ENCODE measurements at regions not wholly inside any gene's neighbourhood (a gene's known extent, or its start where the extent isn't known, plus 50 kb on each side); places are given as distances from the start of the nearest gene placed in this dataset.
A peak's percentile ranks its signal among the peaks of the same experiment; 100 is the strongest.

DNA sequence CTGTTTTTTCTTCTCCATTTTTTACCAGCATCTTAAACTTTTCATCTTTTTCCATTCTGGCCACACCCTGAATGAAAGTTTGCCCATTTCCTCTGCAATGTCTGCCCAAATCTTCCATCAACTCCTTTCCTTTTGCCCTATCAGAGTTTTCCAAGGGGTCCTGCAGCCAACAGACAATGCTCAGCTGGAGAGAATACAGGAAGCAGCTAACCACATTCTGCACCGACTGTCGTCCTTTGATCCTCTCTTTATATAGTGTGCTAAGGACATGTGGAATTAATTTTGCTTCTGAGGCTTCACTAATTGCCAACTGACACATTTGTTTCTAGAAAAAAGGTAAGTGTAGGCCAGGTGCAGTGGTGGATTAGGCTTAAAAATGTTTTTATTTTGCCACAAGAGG is 50.5 kb upstream of the DLX2 start:
- DNase-seq (ENCODE audit: low read depth in 3 of 3, low spot score in 1 of 3): no peak

DNA sequence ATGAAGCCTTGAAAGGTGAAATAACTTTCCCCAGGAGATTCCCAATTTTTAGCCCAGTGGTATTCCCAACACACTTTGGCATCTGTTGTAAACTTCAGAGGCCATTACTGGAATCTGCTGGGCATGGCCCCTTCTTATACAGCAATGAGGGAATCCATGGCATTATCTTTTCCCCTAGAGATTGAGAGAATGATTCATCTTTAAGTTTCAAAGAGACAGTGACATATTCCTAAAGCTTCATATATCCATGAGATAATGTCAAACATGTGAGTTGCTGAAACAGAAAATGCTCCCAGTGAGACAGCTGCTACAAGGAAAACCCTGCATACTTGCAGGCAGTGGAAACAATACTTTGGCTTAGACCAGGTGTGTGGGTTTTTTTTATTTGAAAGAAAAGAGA is 51.1 kb upstream of the DLX2 start:
- no peak for DNase-seq (ENCODE audit: low read depth in 3 of 3, low spot score in 1 of 3)

DNA sequence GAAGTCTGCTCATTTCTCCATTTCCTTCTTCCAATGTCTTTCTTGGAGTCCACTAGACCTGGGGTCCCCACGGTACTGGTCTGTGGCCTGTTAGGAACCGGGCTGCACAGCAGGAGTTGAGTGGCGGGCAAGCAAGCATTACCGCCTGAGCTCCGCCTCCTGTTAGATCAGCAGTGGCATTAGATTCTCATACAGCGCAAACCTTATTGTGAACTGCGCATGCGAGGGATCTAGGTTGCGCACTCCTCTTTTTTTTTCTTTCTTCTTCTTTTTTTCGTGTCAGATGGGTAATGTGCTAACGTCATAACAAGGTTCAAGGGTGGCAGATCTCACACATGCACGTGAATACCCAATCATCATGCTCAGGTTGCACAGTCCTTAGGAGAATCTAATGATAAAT is 53.1 kb upstream of the DLX2 start:
- DNase-seq (ENCODE audit: low read depth in 3 of 3, low spot score in 1 of 3): no peak

DNA sequence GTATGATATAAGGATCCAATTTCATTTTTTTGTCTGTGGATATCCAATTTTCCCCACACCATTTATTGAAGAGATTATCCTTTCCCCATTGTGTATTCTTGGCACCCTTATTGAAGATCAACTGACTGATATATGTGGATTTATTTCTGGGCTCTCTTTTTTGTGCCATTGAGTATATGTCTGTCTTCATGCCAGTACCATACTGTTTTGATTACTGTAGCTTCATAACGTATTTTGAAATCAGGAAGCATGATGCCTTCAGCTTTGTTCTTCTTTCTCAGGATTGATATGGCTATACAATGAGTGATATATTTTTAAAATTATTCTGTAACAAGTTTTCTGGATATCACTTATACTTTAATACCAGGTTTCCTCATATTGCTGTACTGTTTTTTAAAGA is 58.1 kb upstream of the DLX2 start:
- DNase-seq (ENCODE audit: low read depth in 3 of 3, low spot score in 1 of 3): no peak

DNA sequence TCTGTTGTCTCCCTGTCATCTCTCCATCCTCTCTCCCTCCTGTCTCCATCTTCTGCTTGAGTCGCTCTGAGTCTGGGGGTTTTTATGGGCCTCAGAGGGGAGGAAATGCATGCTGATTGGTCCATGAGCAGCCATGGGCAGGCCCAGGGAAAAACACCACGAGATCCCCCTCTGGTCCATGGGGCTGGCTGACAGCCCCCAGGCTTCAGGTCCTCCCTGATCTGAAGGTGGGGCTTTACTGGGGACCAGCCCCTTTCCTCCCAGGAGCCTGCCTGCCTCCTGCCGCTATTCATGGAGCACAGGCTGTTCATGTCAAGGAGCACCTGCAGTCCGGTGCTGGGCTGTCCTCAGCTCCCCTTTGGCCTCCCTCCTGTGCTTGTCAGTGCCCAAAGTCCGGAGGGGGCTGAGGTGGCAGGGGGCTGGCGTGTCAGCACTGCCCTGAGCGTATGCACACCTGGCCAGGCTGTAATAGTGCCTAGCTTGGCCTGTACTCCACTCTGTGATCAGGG is 59.6 kb upstream of the DLX2 start:
- no peak for DNase-seq (ENCODE audit: low read depth in 3 of 3, low spot score in 1 of 3)

DNA sequence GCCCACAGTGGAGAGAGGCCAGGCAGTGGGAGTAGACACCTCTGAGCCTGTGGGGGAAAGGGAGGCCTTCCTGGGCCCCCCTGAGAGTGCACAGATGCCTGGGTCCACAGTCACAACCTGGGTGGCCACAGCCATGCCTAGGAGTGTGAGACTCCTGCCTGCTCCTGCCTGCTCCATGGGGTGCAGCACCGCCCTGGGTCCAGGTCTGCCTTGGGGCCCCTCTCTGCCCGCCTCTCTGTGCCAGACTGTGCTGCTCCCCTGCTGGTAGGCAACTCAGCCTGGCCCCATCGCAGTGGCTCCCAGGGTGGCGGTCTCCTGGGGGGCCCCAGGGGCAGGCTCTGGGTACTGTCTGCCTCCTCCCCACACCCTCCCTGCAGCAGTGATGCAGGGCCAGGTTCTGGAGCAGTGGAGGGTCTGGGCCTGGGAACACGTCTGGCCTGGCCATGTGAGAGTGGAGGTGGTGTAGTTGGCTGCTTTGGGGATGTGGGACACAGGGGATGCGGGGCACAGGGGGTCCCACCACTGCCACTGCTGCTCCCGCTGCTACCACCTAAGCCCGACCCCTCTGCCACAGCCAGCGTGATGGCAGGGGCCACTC is 60.1 kb upstream of the DLX2 start:
- DNase-seq (ENCODE audit: low read depth in 3 of 3, low spot score in 1 of 3): no peak

DNA sequence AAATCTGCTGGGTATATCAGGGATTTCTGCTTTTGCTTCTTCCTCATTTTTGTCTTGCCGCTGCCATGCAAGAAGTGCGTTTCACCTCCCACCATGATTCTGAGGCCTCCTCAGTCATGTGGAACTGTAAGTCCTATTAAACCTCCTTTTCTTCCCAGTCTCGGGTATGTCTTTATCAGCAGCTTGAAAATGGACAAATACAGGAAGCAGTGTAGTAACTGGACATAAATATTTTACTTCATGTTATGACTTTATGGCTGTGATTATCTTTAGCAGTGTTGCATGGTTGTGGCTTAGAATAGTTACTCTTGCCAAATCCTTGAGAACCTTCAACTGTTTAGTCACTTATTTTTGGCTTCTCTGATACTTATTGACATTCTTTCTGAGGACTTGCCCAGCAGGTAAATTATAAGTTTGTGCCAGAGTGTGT is 66.2 kb upstream of the DLX2 start:
- no peak for DNase-seq (ENCODE audit: low read depth in 3 of 3, low spot score in 1 of 3)

DNA sequence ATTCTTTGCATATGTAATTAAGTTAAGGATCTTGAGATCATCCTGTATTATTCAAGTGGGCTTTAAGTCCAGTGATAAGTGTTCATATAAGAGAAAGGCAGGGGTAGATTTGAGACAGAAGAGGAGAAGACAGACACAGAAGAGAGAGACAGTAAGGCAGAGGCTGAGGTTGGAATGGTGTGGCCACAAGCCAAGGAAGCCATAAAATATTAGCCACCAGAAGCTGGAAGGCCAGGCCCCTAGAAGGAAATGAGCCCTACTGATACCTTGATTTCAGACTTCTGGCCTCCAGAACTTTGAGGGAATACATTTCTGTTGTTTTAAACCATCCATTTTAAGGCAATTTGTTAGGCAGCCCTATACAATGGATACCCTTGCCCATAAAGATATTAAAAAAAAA is 66.9 kb upstream of the DLX2 start:
- DNase-seq (ENCODE audit: low read depth in 3 of 3, low spot score in 1 of 3): no peak

DNA sequence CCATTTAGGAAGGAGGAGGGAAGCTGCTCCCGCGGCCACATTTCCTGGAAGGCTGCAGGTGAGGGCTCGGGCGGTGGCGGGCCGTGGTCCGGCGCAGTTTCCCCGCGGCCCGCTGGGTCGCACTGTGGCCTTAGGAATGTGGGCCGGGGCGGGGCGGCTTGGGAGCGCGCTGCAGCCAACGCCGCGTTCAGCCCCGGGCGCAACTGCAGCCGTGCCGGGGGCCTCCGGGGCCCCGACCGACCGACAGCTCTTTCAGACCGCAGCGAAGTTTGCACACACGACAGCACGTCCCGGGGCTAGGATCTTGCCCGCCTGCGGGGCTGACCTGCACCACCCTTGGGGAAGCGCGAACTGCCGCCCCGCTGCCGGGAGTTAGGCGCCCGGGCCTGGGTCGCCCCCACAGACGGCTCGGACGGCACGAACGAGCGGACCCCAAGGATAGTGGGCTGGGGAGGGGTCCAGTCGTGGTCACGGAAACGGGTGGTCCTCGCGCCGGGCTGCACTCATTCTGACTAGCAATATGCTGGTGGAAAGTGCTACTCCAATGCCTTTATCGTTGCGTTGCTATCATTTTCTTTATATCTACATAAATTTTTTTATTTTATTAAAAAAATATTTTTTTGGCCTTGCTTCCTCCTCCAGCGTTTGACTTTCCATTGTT is 69.9 kb upstream of the DLX2 start:
- peak; percentile 16 to 60 (median 42) for DNase-seq (ENCODE audit: low read depth in 3 of 3, low spot score in 1 of 3)

DNA sequence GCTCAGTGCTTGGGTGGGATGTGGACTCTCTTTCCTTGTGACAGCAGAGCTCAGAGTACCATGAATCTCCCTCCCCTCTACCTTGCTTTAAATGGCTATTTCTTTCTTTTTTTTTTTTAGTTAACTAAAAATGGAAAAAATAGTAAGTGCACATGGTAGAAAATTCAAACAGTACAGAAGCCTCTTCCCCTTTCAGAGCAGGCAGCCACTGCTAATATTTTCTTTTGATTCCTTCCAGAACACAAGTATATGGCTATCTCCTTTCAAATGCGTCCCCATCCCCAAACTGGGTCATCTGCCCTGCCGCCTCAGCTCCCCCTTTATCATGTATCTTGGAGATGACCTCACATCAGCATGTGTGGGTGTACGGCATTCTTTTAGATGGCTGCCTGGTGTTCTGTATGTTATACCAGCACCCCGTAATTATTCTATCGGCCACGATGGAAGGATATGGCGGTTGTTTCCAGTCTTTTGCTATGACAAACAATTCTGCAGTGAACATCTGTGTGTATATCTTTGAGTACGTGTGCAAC is 70.5 kb upstream of the DLX2 start:
- DNase-seq (ENCODE audit: low read depth in 3 of 3, low spot score in 1 of 3): no peak

DNA sequence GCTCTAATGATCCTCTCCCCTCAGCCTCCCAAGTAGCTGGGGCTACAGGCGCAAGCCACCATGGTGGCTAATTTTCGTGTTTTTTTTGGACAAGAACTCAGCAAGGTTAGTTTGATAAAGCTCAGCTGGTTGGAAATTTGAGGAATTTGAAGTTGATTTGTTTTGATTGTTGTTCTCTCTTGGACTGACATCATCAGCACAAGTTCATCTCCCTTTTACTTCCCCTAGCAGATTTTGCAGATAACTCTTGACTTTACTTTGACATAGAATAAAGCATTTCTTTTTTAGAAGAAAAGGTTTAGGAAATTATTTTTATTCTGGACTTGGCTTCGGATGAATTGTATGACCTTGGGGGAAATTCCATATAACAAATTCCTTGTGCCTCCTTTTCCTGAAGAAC is 74.9 kb upstream of the DLX2 start:
- no peak for DNase-seq (ENCODE audit: low read depth in 3 of 3, low spot score in 1 of 3)

DNA sequence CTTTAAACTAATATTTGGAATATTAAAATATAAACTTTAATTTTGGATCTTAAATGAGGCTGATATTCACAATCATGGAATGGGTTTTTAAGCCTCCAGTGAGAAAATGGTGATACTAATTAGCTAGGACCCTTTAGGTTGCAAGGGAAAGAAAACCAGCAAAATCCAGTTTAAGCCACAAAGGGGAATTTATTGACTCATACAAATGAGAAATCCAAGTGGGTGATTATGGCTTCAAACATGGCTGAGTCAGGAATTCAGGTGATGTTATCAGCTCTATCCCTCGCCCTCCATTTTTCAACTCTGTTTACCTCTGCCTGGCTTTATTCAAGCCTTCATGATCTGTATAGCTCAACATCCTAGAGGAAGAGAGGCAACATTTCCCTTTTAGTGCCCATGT is 75.3 kb upstream of the DLX2 start:
- no peak for DNase-seq (ENCODE audit: low read depth in 3 of 3, low spot score in 1 of 3)

DNA sequence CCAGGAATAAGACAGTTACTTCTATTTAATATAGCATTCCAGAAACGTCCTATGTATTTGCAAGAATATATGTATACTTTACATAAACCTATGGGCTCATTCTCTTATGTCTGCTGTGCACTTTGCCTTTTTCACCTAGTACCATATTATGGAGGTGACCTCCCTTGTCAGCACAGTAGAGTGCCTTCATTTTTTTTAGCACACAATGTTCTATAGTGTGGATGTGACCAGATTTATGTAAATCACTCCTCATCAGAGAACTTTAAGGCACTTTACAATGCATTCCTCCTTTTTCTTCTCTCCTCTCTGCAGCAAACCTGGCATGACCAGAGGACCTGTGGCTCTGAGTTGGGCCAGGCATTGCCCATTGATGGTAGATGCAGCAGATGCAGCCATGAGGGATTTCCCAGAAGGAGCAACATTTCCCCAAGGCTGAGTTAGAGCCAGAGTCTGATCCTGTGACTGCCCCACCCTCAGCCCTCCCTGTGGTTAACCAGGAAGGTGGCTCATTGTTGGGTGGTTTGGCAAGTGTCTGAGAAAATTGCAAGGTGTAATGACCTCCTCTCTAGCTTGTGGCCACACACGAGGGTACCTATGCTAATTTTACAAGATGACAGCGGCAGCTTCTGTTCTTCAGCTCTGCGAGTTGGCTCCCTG is 76.5 kb upstream of the DLX2 start:
- DNase-seq (ENCODE audit: low read depth in 3 of 3, low spot score in 1 of 3): no peak

DNA sequence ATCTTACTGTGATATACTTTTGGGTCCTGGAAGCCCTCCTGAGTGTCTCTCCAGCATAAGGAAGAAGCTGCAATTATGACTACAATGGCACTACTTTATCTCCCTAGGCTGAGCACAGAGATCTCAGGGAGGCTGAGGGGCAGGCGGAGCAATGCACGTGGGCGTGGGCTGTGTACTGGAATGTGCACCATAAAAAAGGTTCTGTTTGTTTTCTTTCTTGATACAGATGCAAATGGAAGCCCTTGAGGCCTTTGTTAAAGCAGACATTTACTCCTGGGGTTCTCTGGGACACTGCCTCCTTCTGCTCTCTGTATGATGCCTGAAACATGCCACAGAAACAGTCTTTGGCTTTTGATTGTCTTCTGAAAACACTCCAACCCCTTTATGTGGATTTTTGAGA is 79.1 kb upstream of the DLX2 start:
- DNase-seq (ENCODE audit: low read depth in 3 of 3, low spot score in 1 of 3): no peak

DNA sequence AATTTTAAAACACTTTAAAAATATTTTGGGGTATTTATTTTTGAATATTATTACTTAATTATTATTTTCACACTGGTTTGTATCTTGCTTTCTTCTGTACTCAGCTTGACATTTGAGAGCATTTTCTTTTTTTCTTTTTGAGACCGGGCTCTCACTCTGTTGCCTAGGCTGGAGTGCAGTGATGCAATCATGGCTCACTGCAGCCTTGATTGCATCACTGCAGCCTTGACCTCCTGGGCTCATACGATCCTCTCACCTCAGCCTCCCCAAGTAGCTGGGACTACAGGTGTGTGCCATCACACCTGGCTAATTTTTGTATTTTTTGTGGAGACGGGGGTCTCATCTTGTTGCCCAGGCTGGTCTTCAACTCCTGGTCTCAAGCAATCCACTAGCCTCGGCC is 79.9 kb upstream of the DLX2 start:
- DNase-seq (ENCODE audit: low read depth in 3 of 3, low spot score in 1 of 3): no peak

DNA sequence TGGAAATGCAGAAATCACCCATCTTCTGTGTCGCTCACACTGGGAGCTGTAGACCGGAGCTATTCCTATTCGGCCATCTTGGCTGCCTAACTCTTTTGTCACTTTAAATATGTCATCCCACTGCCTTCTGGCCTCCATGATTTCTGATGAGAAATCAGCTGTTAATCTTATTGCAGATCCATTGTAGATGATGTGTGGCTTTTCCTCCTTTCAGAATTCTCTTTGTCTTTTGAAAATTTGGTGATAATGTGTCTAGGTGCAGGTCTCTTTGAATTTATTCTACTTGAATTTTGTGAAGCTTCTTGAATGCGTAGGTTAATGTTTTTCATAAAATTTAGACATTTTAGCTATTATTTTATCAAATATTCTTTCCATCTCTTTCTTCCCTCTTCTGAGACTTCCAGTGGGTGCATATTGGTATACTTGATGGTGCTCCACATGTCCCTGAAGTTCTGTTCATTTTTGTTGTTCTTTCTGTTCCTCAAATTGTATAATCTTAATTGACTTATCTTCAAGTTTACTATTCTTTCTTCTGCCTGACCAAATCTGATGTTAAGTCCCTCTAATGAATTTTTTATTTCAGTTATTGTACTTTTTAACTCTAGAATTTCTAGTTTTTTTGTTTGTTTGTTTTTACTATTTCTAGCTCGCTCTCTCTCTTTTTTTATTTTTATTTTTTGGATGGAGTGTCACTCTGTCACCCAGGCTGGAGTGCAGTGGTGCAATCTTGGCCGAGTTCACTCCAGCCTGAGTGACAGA is 90.8 kb upstream of the DLX2 start:
- DNase-seq (ENCODE audit: low read depth in 3 of 3, low spot score in 1 of 3): no peak

DNA sequence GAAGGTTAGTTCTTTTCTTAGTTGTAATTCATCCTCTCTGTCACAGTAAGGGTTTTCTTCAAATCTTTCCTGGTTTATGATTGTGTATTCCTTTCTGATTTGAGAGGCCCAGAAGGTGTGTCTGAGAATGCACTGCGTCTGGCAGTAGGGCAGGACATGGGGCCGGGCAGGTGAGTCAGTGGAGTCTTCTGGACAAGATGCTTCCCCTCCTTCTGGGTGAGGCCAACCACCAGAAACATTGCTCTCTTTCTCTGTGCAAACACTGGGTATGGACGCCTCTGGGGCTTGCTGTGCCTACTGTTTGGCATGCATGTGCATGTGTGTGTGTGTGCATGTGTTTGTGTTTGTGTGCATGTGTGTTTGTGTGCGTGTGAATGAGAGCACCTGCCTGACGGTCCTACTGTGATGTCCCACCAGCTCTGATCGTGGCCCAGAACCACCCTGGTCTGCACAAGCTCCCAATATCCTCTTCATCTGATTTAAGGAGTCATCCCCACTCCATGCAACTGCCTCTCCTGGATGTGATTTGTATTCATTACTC is 93.2 kb upstream of the DLX2 start:
- DNase-seq (ENCODE audit: low read depth in 3 of 3, low spot score in 1 of 3): no peak

DNA sequence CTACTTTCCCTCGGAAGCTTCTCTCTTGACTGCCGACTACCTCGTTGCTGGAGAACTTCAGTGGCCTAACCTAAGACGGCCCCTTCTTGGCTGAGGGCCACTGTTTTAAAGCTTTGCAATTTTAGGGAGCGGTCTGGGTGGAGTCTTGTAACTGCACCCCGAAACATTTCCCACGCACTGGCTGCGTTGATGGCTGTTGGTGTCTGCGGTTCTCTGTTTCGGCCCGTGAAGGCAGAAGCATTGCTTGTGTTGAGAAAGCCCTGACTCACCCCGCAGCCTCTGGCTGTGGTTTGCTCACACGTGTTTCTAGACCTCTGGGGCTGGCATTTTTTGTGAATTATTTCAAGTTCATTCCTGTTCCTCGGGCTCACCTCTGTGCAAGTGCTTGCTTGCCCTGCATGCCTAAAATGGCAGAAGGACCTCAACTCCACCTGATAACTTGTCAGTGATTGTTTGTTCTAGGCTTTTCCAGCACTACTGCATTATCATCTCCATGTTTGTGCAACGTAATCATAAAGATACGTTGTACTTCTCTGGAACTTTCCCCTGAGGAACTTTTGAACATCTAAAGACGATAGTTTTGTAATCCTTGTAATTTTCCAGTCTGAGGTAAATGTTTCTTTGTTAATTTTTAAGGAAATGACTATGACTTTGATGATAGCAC is 94.2 kb upstream of the DLX2 start:
- DNase-seq (ENCODE audit: low read depth in 3 of 3, low spot score in 1 of 3): no peak

DNA sequence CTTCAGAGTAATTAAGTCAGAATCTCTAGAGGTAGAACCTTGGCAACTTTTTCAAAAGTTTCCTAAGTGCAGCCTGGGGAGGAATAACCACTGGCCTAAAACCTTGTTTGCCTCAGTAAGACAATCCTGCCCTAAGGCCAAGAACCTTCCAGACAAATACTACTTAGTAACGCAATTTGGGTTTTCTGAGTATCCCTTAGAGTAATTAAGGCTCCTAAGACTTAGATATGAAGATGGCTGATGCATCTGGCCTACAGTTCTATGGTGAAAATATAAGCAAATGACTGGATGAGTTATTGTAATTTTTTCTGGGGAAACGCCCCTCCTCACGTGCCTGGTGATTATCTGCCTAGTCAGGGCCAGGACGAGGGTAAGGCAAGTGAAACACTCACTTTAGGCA is 95.7 kb upstream of the DLX2 start:
- no peak for DNase-seq (ENCODE audit: low read depth in 3 of 3, low spot score in 1 of 3)

DNA sequence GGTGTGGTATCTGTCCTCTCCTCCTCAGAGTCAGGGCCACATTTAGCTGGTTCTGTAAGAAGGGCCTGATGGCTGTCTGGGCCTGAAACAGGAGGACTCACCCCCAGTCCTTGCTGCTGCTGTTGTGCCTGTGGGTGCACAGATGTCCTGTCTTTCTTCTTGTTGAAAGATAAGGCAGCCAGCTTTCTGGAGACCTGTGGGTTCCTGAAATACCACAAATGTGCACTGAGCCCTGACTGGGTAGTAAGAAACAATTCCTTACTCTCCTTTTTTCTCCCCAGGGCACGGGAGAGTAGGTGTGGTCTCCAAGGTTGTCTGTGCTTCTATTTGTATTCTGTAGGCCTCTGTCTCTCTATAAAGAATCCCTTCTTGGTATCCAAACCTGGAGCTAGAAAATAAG is 96.2 kb upstream of the DLX2 start:
- DNase-seq (ENCODE audit: low read depth in 3 of 3, low spot score in 1 of 3): no peak
